Stimulated activated naive CD8-positive, alpha-beta T cell treated with anti-CD3 and anti-CD28 coated beads, Interleukin-15, amount 100 ng/mL, for 72 hours (primary cell): ENCODE measurements at regions not wholly inside any gene's neighbourhood (a gene's known extent, or its start where the extent isn't known, plus 50 kb on each side); places are given as distances from the start of the nearest gene placed in this dataset.
"Not testable (repeated sequence)": the region's sequence is repeated elsewhere in the genome, so short reads cannot be mapped to it uniquely, and the experiment has no call there.

Source experiments
- ATAC-seq: fragments of 150-1000 bp; cut with Tn5 transposase; 2 replicates; pipeline ENCODE4 v1.10.0; 2021; ENCODE audit warnings: mild to moderate bottlenecking, moderate library complexity
- DNase-seq, 2 donors: peaks; one replicate each; pipeline ENCODE4 v3.0.0; 2021 to 2022
- H3K27ac Mint-ChIP-seq, 2 donors: one replicate each; pipeline ENCODE4 v1.8.0; 2022; ENCODE audit warnings: mild to moderate bottlenecking in 2 of 2, mixed read lengths in 2 of 2, moderate library complexity in 2 of 2
- H3K27me3 Mint-ChIP-seq: one replicate; pipeline ENCODE4 v1.8.0; 2022; ENCODE audit warnings: mixed read lengths
- H3K4me1 Mint-ChIP-seq: one replicate; pipeline ENCODE4 v1.8.0; 2022; ENCODE audit warnings: mild to moderate bottlenecking, mixed read lengths
- H3K4me3 Mint-ChIP-seq, 2 donors: one replicate each; pipeline ENCODE4 v1.8.0; 2022; ENCODE audit warnings: mild to moderate bottlenecking in 2 of 2, mixed read lengths in 2 of 2, moderate library complexity in 1 of 2
- H3K9me3 Mint-ChIP-seq, 2 donors: one replicate each; pipeline ENCODE4 v1.8.0; 2022; ENCODE audit warnings: mixed read lengths in 2 of 2

DNA sequence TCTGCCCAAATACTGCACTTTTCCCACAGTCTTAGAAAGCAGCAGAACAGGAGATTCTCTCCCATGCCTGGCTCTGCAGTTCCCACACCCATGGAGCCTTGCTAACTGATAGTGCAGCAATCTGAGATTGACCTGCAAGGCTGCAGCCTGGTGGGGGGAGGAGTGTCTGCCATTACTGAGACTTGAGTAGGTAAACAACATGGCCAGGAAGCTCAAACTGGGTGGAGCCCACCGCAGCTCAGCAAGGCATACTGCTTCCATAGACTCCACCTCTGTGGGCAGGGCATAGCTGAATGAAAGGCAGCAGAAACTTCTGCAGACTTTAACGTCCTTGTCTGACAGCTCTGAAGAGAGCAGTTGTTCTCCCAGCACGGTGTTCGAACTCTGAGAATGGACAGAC lies 358.5 kb upstream of the PCDH9 start:
- ATAC-seq, result no peak
- no peak for DNase-seq
- no peak overlapping the region for H3K27ac Mint-ChIP-seq
- H3K9me3 Mint-ChIP-seq, result peaks cover 12 to 19% of the 10 kb centered on the region in 2 donors
- H3K4me1 Mint-ChIP-seq, result no peaks in the 10 kb centered on the region
- no peaks in the 10 kb centered on the region for H3K27me3 Mint-ChIP-seq
- H3K4me3 Mint-ChIP-seq, result no peak overlapping the region

DNA sequence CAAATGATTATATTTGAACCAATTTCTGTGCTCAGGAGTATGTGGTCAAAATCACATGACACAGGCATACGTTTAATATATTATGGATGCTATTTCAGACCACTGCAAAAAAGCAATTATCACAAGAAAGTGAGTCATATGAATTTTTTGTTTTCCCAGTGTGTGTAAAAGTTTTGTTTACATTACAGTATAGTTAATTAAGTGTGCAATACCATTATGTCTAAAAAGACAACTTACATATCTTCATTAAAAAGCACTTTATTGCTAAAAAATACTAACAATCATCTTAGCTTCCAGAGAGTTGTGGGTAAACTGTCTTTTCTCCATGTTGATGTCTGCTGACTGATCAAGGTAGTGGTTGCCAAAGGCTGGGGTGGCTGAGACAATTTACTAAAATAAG lies 347.2 kb upstream of the PCDH9 start:
- H3K27me3 Mint-ChIP-seq, result no peaks in the 10 kb centered on the region
- ATAC-seq, result no peak

DNA sequence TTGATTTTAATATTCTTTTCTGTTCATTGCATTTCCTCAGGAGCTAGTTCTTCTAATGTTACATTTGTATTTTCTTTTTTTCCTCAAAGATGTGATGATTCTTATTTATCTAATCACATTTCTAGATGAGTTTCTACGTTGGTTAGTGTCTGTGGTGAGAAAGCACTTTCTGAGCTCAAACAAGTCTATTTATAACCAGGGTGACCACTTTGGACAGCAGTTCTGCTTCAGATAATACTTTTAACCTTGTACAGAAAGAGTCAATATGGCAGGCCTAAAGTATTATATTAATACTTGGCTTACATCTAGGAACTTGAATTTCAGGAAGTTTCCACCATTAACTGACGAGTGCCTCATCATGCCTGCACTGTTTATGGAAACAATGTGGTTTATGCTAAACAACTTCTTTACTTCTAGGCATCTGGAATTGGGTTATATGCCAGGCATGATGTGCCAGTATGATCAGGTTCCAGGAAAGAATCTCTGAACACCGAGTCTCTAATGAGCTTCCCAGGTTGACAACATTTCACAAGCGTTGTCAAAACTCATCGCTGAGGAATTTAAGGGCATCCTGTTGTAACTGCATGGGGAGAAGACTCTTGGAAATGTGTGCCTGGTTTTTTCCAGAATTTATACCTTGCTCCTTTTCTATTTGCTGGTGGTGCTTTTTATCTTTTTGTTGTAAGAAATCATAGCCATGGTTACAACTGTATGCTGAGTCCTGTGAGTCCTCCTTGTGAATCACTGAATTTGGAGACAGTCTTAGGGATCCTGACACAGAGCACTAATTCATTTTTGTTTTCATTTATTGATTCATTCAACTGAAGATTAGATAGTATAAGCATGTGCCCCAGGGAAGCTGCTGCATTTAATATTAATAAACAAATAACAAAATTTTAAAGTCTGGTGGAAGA lies 344.4 kb upstream of the PCDH9 start:
- no peak overlapping the region for H3K27ac Mint-ChIP-seq
- no peak overlapping the region for H3K4me3 Mint-ChIP-seq
- H3K27me3 Mint-ChIP-seq, result no peaks in the 10 kb centered on the region
- peaks cover 0 to 10% of the 10 kb centered on the region in 2 donors for H3K9me3 Mint-ChIP-seq
- ATAC-seq (no peak), DNase-seq (no peak)
- no peaks in the 10 kb centered on the region for H3K4me1 Mint-ChIP-seq

More for the DNA sequence above, 347.2 kb upstream of the PCDH9 start:
- Mint-ChIP-seq H3K9me3 (peaks cover 0 to 10% of the 10 kb centered on the region in 2 donors), H3K27ac (no peak overlapping the region), H3K4me3 (no peak overlapping the region), H3K4me1 (no peaks in the 10 kb centered on the region)
- no peak for DNase-seq

DNA sequence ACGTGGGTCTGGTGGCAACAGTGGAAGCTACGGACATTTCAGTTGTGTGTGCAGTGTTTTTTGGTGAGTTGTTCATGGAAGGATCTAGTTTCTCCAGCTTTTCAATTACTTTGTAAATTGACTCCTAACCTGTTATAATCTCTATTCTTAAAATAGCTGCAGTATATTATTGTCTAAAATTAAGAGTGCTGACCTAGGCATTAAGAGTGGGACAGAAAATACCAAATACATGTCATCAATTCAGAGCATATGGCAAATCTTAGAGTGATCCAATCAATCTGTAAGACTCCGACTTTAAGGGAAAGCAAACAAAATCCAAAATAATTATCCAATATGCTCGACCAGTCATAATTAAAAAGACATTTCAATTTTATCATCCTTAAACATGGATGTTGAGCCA lies 338.1 kb upstream of the PCDH9 start:
- Mint-ChIP-seq H3K4me3 (no peak overlapping the region), H3K9me3 (no peaks in the 10 kb centered on the region), H3K27ac (no peak overlapping the region), H3K27me3 (no peaks in the 10 kb centered on the region), H3K4me1 (no peaks in the 10 kb centered on the region)
- ATAC-seq, result no peak
- no peak for DNase-seq

DNA sequence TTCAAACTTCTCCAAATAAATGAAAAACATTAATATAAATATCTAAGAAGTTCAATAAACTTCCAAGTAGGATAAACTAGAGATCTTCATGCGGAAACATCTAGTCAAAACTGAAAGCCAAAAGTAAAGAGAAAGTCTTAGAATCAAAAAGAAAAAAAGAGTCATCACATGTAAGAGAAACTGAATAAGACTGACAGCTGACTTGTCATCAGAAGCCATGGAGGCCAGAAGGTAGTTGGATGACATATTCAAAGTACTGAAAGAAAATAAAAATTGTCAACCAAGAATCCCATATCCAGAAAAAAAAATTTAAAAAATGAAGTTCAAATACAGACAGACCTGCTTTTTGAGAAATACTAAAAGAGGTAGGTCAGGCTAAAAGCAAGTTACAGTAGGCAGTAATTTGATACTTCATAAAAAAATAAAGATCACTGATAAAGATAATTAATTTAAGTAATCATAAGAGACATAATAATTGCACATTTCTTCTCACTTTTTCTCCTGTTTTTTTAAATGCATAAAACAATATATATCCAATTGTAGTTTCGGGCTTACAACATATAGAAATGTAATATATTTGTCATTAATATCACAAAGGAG lies 327.6 kb upstream of the PCDH9 start:
- Mint-ChIP-seq H3K4me1 (no peaks in the 10 kb centered on the region), H3K9me3 (peaks cover 14 to 15% of the 10 kb centered on the region in 2 donors), H3K4me3 (no peak overlapping the region), H3K27ac (no peak overlapping the region), H3K27me3 (no peaks in the 10 kb centered on the region)
- ATAC-seq, result no peak
- no peak for DNase-seq

DNA sequence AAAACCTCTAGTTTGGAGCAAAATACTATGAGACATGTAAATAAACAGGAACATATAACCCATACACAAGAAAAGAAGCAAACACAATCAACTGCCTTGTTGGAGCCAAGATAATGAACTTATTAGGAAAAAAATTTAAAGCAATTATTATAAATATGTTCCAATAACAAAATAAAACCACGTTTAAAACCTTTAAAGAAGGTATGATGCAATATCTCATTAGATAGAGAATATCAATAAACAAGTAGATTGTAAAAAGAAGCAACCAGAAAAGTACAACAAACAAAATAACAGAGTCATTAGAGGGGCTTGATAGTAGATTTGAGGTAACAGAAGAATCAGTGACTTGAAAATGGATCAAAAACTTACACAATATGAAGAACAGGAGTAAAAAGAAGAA lies 327.0 kb upstream of the PCDH9 start:
- Mint-ChIP-seq H3K27ac (no peak overlapping the region), H3K27me3 (no peaks in the 10 kb centered on the region), H3K4me3 (no peak overlapping the region)

DNA sequence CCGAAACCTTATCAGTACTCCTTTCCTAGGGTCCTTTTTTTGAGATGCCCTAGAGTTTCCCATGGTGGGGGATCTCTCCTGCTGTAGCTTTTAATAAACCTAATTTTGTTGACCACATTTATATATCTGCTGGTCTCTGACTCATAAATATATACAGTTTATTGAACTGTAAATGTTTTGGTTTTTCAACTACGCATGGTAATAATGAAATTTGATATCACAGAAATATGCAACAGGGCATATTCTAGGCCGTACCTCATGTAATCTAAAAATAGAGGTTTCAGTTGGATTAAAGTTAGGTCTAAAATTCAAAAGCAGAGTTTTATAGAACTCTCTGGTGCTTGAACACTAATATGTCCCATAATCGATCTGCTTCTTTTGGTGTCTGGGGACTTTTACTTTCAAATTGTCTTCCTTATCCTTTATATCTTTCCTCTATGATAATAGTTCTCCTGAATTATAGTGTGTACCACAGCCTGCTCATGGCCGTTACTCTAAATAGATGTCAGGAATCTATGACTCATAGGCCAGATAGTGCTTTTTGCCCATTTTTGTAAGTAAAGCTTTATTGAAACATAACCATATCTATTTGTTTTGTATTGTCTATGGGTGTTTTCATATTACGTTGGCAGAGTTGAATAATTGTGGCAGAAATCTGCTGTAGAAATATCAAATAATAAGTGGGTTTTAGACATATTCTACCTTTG lies 324.8 kb upstream of the PCDH9 start:
- Mint-ChIP-seq H3K4me3 (no peak overlapping the region), H3K27ac (no peak overlapping the region), H3K9me3 (peaks cover 14 to 15% of the 10 kb centered on the region in 2 donors), H3K27me3 (no peaks in the 10 kb centered on the region), H3K4me1 (no peaks in the 10 kb centered on the region)
- no peak for ATAC-seq
- no peak for DNase-seq

More for the DNA sequence above, 327.0 kb upstream of the PCDH9 start:
- no peak for DNase-seq
- H3K4me1 Mint-ChIP-seq, result no peaks in the 10 kb centered on the region
- peaks cover 14 to 15% of the 10 kb centered on the region in 2 donors for H3K9me3 Mint-ChIP-seq
- ATAC-seq, result no peak

DNA sequence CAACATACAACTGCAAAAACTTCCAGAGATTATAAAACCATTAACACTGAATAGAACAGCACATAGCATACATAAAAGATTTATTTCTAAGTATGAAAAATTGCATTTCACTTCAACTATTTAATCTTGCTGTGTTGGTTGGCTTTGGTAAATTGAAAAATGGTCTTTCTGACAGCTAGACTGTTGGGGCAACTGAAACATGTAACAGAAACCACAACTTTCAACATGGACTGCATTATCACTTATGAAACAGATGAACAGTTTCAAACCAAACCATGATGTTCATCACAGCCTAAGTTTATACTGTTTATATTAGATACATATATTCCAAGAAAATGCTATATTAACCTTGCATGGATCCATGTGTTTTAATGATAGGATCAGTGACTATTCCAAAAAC lies 324.1 kb upstream of the PCDH9 start:
- Mint-ChIP-seq H3K27ac (no peak overlapping the region), H3K4me3 (no peak overlapping the region)
- DNase-seq, result no peak

DNA sequence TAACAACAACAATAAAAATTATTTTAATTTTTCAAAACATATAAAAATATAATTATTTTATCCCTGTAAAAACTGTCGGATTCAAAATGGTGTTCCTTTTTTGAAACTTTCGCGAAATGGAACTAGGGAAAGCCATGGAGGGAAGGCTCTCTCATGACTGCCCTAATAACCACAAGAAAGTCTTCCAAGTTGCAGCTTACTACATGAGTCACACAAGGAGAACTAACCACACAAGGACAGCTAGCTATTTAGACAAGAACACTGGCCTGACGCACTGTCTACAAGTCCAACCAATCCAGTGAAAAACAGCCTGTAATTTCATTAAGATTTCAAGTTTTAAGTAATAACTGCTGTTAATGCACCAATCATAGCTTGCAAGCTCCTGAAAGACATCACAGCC lies 319.2 kb upstream of the PCDH9 start:
- no peak for ATAC-seq
- Mint-ChIP-seq H3K4me3 (no peak overlapping the region), H3K27ac (no peak overlapping the region), H3K4me1 (no peaks in the 10 kb centered on the region), H3K27me3 (no peaks in the 10 kb centered on the region), H3K9me3 (peaks cover 0 to under 1% of the 10 kb centered on the region in 2 donors)
- DNase-seq, result no peak

More for the DNA sequence above, 324.1 kb upstream of the PCDH9 start:
- H3K9me3 Mint-ChIP-seq, result peaks cover 14 to 15% of the 10 kb centered on the region in 2 donors
- no peaks in the 10 kb centered on the region for H3K27me3 Mint-ChIP-seq
- no peaks in the 10 kb centered on the region for H3K4me1 Mint-ChIP-seq
- no peak for ATAC-seq

DNA sequence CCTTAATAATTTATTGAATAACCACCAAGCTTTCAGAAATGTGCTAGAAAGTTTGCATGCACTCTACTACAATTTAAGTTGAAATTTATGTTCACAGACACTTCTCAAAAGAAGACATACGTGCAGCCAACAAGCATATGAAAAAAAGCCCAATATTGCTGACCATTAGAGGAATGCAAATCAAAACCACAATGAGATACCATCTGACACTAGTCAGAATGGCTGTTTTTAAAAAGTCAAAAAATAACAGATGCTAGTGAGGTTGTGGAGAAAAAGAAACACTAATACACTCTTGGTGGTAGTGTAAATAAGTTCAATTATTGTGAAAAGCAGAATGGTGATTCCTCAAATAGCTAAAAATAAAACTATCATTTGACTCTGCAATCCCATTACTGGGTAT lies 308.8 kb upstream of the PCDH9 start:
- Mint-ChIP-seq H3K27me3 (no peaks in the 10 kb centered on the region), H3K4me3 (no peak overlapping the region), H3K9me3 (peaks cover 0 to 7% of the 10 kb centered on the region in 2 donors), H3K27ac (no peak overlapping the region), H3K4me1 (no peaks in the 10 kb centered on the region)
- DNase-seq (no peak), ATAC-seq (no peak)

DNA sequence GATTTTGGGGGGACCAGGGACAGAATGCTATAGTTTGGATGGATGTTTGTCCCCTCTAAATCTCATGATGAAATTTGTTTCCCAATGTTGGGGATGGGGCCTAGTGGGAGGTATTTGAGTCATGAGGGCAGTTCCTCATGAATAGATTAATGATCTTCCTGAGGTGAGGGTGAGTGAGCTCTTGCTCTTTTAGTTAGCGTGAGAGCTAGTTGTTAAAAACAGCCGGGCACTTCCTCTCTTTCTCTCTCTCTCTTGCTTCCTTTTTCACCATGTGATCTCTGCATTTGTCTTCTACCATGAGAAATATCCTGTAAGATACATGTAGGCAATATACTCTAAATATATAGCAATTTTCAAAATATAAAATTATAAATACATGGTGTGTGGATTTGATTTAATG lies 290.8 kb upstream of the PCDH9 start:
- Mint-ChIP-seq H3K27me3 (no peaks in the 10 kb centered on the region), H3K4me1 (no peaks in the 10 kb centered on the region), H3K9me3 (peaks cover 17 to 24% of the 10 kb centered on the region in 2 donors), H3K4me3 (no peak overlapping the region), H3K27ac (no peak overlapping the region)
- no peak for DNase-seq
- ATAC-seq, result no peak

DNA sequence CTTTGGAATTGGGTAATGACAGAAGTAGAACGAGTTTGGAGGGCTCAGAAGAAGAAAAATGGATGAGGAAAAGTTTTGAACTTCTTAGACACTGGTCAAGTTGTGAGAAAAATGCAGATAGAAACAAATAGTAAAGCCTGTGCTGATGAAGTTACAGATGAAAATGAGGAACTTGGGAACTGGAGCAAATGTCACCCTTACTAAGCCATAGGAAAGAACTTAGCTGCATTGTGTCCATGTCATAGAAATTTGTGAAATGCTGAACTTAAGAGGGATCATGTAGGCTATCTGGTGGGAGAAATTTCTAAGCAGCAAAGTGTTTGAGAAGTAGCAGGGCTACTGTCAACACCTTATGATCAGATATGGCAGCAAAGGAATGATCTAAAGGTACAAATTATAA lies 289.2 kb upstream of the PCDH9 start:
- Mint-ChIP-seq H3K27me3 (no peaks in the 10 kb centered on the region), H3K9me3 (peaks cover 7 to 15% of the 10 kb centered on the region in 2 donors), H3K27ac (no peak overlapping the region), H3K4me1 (no peaks in the 10 kb centered on the region), H3K4me3 (no peak overlapping the region)
- DNase-seq (no peak), ATAC-seq (no peak)

DNA sequence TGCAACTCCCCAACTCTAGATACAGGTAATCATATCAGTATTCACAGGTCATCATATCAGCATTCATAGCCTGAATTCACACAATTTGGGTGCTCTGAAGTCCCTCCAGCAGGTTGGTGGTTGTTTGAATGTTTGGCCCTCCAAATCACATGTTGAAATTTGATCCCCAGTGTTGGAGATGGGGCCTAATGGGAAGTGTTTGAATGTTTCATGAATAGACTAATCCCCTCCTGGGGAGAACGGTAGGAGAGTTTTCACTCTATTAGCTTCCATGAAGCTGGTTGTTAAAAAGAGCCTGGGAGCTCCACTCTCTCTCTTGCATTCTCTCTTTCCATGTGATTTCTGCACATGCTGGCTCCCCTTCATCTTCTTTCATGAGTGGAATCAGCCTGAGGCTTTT lies 288.6 kb upstream of the PCDH9 start:
- H3K4me3 Mint-ChIP-seq, result no peak overlapping the region
- peaks cover 7 to 13% of the 10 kb centered on the region in 2 donors for H3K9me3 Mint-ChIP-seq
- DNase-seq (no peak), ATAC-seq (no peak)
- H3K27me3 Mint-ChIP-seq, result no peaks in the 10 kb centered on the region
- no peak overlapping the region for H3K27ac Mint-ChIP-seq
- H3K4me1 Mint-ChIP-seq, result no peaks in the 10 kb centered on the region

DNA sequence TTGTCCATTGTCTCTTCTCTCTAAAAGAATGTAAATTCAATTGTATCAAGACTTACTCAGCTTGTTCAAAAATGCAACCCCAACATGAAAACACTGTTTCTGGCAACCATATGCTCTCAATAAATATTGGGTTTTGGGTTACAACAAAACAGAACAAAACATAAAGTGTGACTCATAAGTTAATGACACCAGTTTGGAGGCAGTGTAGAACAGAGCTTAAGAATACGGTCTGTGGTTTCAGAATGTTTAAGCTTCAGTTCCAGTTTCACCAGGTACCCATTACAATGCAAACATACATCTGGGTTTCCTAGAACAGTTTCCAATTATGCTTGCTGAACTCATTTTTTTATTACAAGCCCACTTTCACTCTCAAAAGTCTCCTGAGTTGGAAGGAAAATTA lies 285.8 kb upstream of the PCDH9 start:
- ATAC-seq (no peak), DNase-seq (no peak)
- Mint-ChIP-seq H3K9me3 (peaks cover 7 to 13% of the 10 kb centered on the region in 2 donors), H3K4me3 (no peak overlapping the region), H3K27ac (no peak overlapping the region), H3K27me3 (no peaks in the 10 kb centered on the region), H3K4me1 (no peaks in the 10 kb centered on the region)

DNA sequence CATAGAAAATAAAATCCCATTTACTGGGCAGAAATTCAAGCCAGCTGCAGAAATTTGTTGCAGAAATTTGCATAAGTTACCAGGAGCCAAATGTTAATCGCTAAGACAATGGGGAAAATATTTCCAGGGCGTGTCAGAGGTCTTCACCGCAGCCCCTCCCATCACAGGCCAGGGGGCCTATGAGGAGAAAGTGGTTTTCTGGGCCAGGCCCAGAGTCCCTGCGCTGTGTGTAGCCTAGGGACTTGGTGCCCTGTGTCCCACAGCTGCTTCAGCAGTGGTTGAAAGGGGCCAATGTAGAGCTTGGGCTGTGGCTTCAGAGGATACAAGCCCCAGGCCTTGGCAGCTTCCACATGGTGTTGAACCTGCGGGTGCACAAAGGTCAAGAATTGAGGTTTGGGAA lies 278.9 kb upstream of the PCDH9 start:
- Mint-ChIP-seq H3K4me1 (no peaks in the 10 kb centered on the region), H3K27me3 (no peaks in the 10 kb centered on the region), H3K9me3 (peaks cover 0 to 4% of the 10 kb centered on the region in 2 donors), H3K4me3 (no peak overlapping the region), H3K27ac (no peak overlapping the region)
- ATAC-seq, result no peak
- no peak for DNase-seq

DNA sequence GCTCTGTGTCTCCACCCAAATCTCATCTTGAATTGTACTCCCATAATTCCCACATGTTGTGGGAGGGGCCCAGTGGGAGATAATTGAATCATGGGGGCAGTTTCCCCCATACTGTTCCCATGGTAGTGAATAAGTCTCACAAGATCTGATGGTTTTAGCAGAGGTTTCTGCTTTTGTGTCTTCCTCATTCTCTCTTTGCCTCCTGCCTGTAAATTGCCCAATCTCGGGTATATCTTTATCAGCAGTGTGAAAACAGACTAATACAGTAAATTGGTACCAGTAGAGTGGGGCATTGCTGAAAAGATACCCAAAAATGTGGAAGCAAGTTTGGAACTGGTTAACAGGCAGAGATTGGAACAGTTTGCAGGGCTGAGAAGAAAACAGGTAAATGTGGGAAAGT lies 278.1 kb upstream of the PCDH9 start:
- DNase-seq, ATAC-seq, H3K27ac Mint-ChIP-seq, H3K4me1 Mint-ChIP-seq, H3K27me3 Mint-ChIP-seq, H3K4me3 Mint-ChIP-seq, H3K9me3 Mint-ChIP-seq: not testable (repeated sequence)
